CD14-positive monocyte (primary cell): ENCODE measurements at regions not wholly inside any gene's neighbourhood (a gene's known extent, or its start where the extent isn't known, plus 50 kb on each side); places are given as distances from the start of the nearest gene placed in this dataset.

Source experiments
- DNase-seq, 3 donors: peaks; one replicate each; pipeline ENCODE4 v3.0.0-alpha.2; 2011 to 2022
- H2AFZ ChIP-seq: 2 replicates; pipeline ENCODE4 v1.6.0; 2012; ENCODE audit warnings: mild to moderate bottlenecking, low read depth, low read length, inconsistent platforms; ENCODE audit not compliant: insufficient read depth, poor library complexity, severe bottlenecking
- H3K27ac ChIP-seq, 2 donors: 1 replicate in 1 of 2; 2 replicates in 1 of 2; pipeline ENCODE4 v1.5.1; 2012 to 2013; ENCODE audit warnings: low read length in 2 of 2, control low read depth in 1 of 2, inconsistent platforms in 1 of 2, low read depth in 1 of 2, mild to moderate bottlenecking in 1 of 2
- H3K27me3 ChIP-seq, 2 donors: one replicate each; pipeline versions ENCODE4 v1.6.0 to v1.6.1; 2011 to 2013; ENCODE audit warnings: low read length in 2 of 2; ENCODE audit not compliant: control insufficient read depth in 2 of 2, insufficient read depth in 2 of 2
- H3K36me3 ChIP-seq, 2 donors: replicated peaks in 1 of 2; 1 replicate in 1 of 2; 2 replicates in 1 of 2; pipeline versions ENCODE4 v1.5.1 to v1.6.1; 2012 to 2013; ENCODE audit warnings: low read length in 2 of 2, control low read depth in 1 of 2, inconsistent platforms in 1 of 2, mild to moderate bottlenecking in 1 of 2; ENCODE audit not compliant: insufficient read depth in 2 of 2, control insufficient read depth in 1 of 2
- H3K4me1 ChIP-seq, 2 donors: 1 replicate in 1 of 2; 2 replicates in 1 of 2; pipeline versions ENCODE4 v1.5.1 to v1.6.1; 2012 to 2013; ENCODE audit warnings: low read length in 2 of 2, control low read depth in 1 of 2, inconsistent platforms in 1 of 2, mild to moderate bottlenecking in 1 of 2, moderate library complexity in 1 of 2; ENCODE audit not compliant: insufficient read depth in 2 of 2, control insufficient read depth in 1 of 2
- H3K4me2 ChIP-seq: replicated peaks from 2 replicates; pipeline ENCODE3; 2012; ENCODE audit warnings: low read length, moderate library complexity, mild to moderate bottlenecking; ENCODE audit not compliant: poor library complexity, severe bottlenecking; ENCODE audit errors: extremely low read depth
- H3K4me3 ChIP-seq, 3 experiments: fragments of 200-600 bp in 1 of 3; sonication (generic) in 1 of 3; replicated peaks in 1 of 3; 1 replicate in 2 of 3; 2 replicates in 1 of 3; pipeline ENCODE4 v1.5.1; 2011 to 2013; ENCODE audit warnings: low read length in 3 of 3, mild to moderate bottlenecking in 3 of 3, control low read depth in 2 of 3, low read depth in 2 of 3, inconsistent platforms in 1 of 3, moderate library complexity in 1 of 3
- H3K79me2 ChIP-seq: 2 replicates; pipeline ENCODE4 v1.6.0; 2012; ENCODE audit warnings: mild to moderate bottlenecking, control low read depth, inconsistent platforms, low read length, moderate library complexity; ENCODE audit not compliant: insufficient read depth
- H3K9ac ChIP-seq: 2 replicates; pipeline ENCODE4 v1.6.0; 2017; ENCODE audit warnings: low read length, mild to moderate bottlenecking; ENCODE audit not compliant: insufficient read depth, poor library complexity, severe bottlenecking
- H3K9me3 ChIP-seq, 2 donors: replicated peaks in 1 of 2; 1 replicate in 1 of 2; 2 replicates in 1 of 2; pipeline versions ENCODE4 v1.5.1 to v1.6.1; 2012 to 2013; ENCODE audit warnings: low read length in 2 of 2, control low read depth in 1 of 2; ENCODE audit not compliant: control insufficient read depth in 1 of 2, insufficient read depth in 1 of 2
- H4K20me1 ChIP-seq: 2 replicates; pipeline ENCODE4 v1.6.0; 2012; ENCODE audit warnings: mild to moderate bottlenecking, low read length, control low read depth, moderate library complexity; ENCODE audit not compliant: insufficient read depth
- H3K27ac Mint-ChIP-seq, 7 donors: one replicate each; pipeline ENCODE4 v1.8.0; 2020; ENCODE audit warnings: mild to moderate bottlenecking in 7 of 7, mixed read lengths in 7 of 7, moderate library complexity in 6 of 7, inconsistent platforms in 2 of 7
- H3K27me3 Mint-ChIP-seq, 3 donors: one replicate each; pipeline ENCODE4 v1.8.0; 2021 to 2022; ENCODE audit warnings: low read depth in 3 of 3, mild to moderate bottlenecking in 3 of 3, mixed read lengths in 3 of 3, moderate library complexity in 3 of 3, inconsistent platforms in 1 of 3
- H3K36me3 Mint-ChIP-seq, 2 donors: one replicate each; pipeline ENCODE4 v1.8.0; 2020; ENCODE audit warnings: mixed read lengths in 2 of 2, inconsistent platforms in 1 of 2, mild to moderate bottlenecking in 1 of 2
- H3K4me1 Mint-ChIP-seq: one replicate; pipeline ENCODE4 v1.8.0; 2020; ENCODE audit warnings: mild to moderate bottlenecking, mixed read lengths
- H3K4me3 Mint-ChIP-seq, 2 donors: one replicate each; pipeline ENCODE4 v1.8.0; 2020; ENCODE audit warnings: mild to moderate bottlenecking in 2 of 2, mixed read lengths in 2 of 2, moderate library complexity in 1 of 2
- H3K9me3 Mint-ChIP-seq, 7 donors: one replicate each; pipeline ENCODE4 v1.8.0; 2020 to 2022; ENCODE audit warnings: mixed read lengths in 7 of 7, mild to moderate bottlenecking in 6 of 7, moderate library complexity in 6 of 7, inconsistent platforms in 2 of 7
- CTCF ChIP-seq: fragments of 200-600 bp; IDR thresholded peaks from one replicate; pipeline ENCODE4 v1.8.0; 2022; ENCODE audit warnings: antibody characterized with exemption, mild to moderate bottlenecking
- WGBS: methylation state at CpG from one replicate; pipeline ENCODE4 v1.1.5; 2013; ENCODE audit warnings: missing lambda C conversion rate; ENCODE audit not compliant: insufficient coverage; 5-methylcytosine and 5-hydroxymethylcytosine counted together
- intact Hi-C, 2 donors: fragments of 100-400 bp; cut with micrococcal nuclease; formaldehyde crosslinking; loops; one replicate each; pipeline versions ENCODE4 v1.15.0 to v1.15.1; 2023

DNA sequence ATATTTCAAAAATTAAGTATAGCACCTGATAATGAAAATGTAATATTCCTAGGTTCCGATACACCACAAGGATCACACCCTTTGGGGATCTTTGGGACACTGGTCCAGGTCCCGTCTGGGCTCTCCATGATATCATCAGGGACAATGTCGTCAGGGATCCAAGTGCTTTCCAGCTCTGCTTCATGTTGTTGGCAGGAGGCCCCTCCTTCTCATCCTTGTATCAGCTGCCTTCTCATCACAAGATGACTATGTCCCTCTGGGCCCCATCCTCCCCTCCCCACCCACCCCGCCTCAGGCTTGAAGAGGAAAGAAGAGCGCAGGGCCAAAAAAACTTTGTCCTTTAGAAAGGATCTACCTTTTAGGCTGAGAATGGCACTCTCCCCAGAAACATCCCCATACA is 128.3 kb upstream of the KLF3 start:
- DNase-seq = no peak
- H3K36me3 Mint-ChIP-seq = peaks cover 0 to 2% of the 10 kb centered on the region in 2 donors
- no peak overlapping the region for H3K27ac Mint-ChIP-seq
- H3K4me3 Mint-ChIP-seq = no peak overlapping the region
- Histone ChIP-seq H3K27ac (no peak overlapping the region), H4K20me1 (no peaks in the 10 kb centered on the region), H3K79me2 (no peaks in the 10 kb centered on the region), H3K4me3 (no peak overlapping the region), H3K9ac (no peak overlapping the region), H2AFZ (no peak overlapping the region), H3K36me3 (no peaks in the 10 kb centered on the region), H3K4me2 (no peak overlapping the region), H3K27me3 (no peaks in the 10 kb centered on the region), H3K4me1 (peaks cover 25 to 35% of the 10 kb centered on the region in 2 donors), H3K9me3 (no peaks in the 10 kb centered on the region)
- TF ChIP-seq CTCF = no peak
- WGBS = no CpG with 5 or more reads among the region's 5 CpGs
- peaks cover 34% of the 10 kb centered on the region for H3K4me1 Mint-ChIP-seq
- H3K27me3 Mint-ChIP-seq = peaks cover 0 to 11% (median 0%) of the 10 kb centered on the region in 3 donors
- peaks cover 0 to 7% (median 0%) of the 10 kb centered on the region in 7 donors for H3K9me3 Mint-ChIP-seq
- intact Hi-C loops = no loop called here

GRCh38 chr4:38536716-38537115 is 127.3 kb upstream of the KLF3 start:
- Histone ChIP-seq H3K79me2 (no peaks in the 10 kb centered on the region), H2AFZ (no peak overlapping the region), H3K9me3 (no peaks in the 10 kb centered on the region), H3K4me1 (peaks cover 20 to 27% of the 10 kb centered on the region in 2 donors), H3K4me3 (no peak overlapping the region), H3K36me3 (no peaks in the 10 kb centered on the region), H3K4me2 (no peak overlapping the region), H3K27ac (no peak overlapping the region), H3K9ac (no peak overlapping the region), H4K20me1 (no peaks in the 10 kb centered on the region), H3K27me3 (no peaks in the 10 kb centered on the region)
- H3K27me3 Mint-ChIP-seq = peaks cover 0 to 11% (median 0%) of the 10 kb centered on the region in 3 donors
- no peak for DNase-seq
- intact Hi-C loops = no loop called here
- H3K4me1 Mint-ChIP-seq = peaks cover 25% of the 10 kb centered on the region
- H3K36me3 Mint-ChIP-seq = peaks cover 0 to 2% of the 10 kb centered on the region in 2 donors
- H3K9me3 Mint-ChIP-seq = peaks cover 0 to 4% (median 0%) of the 10 kb centered on the region in 7 donors
- H3K4me3 Mint-ChIP-seq = no peak overlapping the region
- H3K27ac Mint-ChIP-seq = no peak overlapping the region
- WGBS = no CpG with 5 or more reads among the region's 2 CpGs
- no peak for TF ChIP-seq CTCF
